Upper lobe of left lung (tissue), 6 donors: ENCODE measurements at regions not wholly inside any gene's neighbourhood (a gene's known extent, or its start where the extent isn't known, plus 50 kb on each side); places are given as distances from the start of the nearest gene placed in this dataset.

ENCODE experiments used
- ATAC-seq, 2 donors: fragments of 200-7000 bp; cut with Tn5 transposase; one replicate each; pipeline ENCODE4 v1.9.1; 2022; ENCODE audit warnings: mild to moderate bottlenecking in 2 of 2, moderate library complexity in 2 of 2; ENCODE audit not compliant: low FRiP score in 2 of 2
- DNase-seq, 2 donors: peaks; one replicate each; pipeline ENCODE4 v3.0.0-alpha.2; 2019 to 2020
- H3K27ac ChIP-seq, 4 donors: fragments of 200-600 bp; sonication (generic); one replicate each; pipeline ENCODE4 v1.5.1; 2016 to 2019
- H3K27me3 ChIP-seq, 4 donors: fragments of 200-600 bp; sonication (generic); one replicate each; pipeline ENCODE4 v1.5.1; 2017 to 2019
- H3K36me3 ChIP-seq, 4 donors: fragments of 200-600 bp; sonication (generic); one replicate each; pipeline ENCODE4 v1.5.1; 2016 to 2019
- H3K4me1 ChIP-seq, 4 donors: fragments of 200-600 bp; sonication (generic); one replicate each; pipeline ENCODE4 v1.5.1; 2018 to 2019
- H3K4me3 ChIP-seq, 4 donors: fragments of 200-600 bp; sonication (generic); one replicate each; pipeline ENCODE4 v1.5.1; 2017 to 2019; ENCODE audit warnings: mild to moderate bottlenecking in 2 of 4, moderate library complexity in 1 of 4
- H3K9me3 ChIP-seq, 4 donors: fragments of 200-600 bp; sonication (generic); one replicate each; pipeline ENCODE4 v1.5.1; 2018 to 2019
- EP300 ChIP-seq, 4 donors: sonication (generic); formaldehyde crosslinking; IDR thresholded peaks; one replicate each; pipeline ENCODE4 v1.5.1; 2017; ENCODE audit warnings: antibody characterized with exemption in 4 of 4, control low read depth in 2 of 4
- POLR2A ChIP-seq, 4 donors: fragments of 450-650 bp; IDR thresholded peaks; one replicate each; pipeline ENCODE4 v1.5.1; 2016 to 2017; ENCODE audit warnings: antibody characterized with exemption in 4 of 4, mild to moderate bottlenecking in 2 of 4
- POLR2AphosphoS5 ChIP-seq, 2 donors: sonication (generic); formaldehyde crosslinking; IDR thresholded peaks; one replicate each; pipeline ENCODE4 v1.5.1; 2017; ENCODE audit warnings: antibody characterized with exemption in 2 of 2
- WGBS, 2 donors: methylation state at CpG; one replicate each; pipeline ENCODE4 v1.1.5; 2017 to 2018; 5-methylcytosine and 5-hydroxymethylcytosine counted together
- TF ChIP-seq, protein P1 (sequence below), 6 experiments: fragments of 450-650 bp in 4 of 6; fragments of 200-600 bp in 2 of 6; sonication (generic) in 2 of 6; IDR thresholded peaks; one replicate each; pipeline ENCODE4 v1.5.1; 2016 to 2019; ENCODE audit warnings: antibody characterized with exemption in 6 of 6
- donor health status: DM: no; HTN: no; CAD: no; lungs with moderate emphysema.
- donor health status: DM: no; HTN: yes; CAD: no; lungs with severe emphysema.

DNA sequence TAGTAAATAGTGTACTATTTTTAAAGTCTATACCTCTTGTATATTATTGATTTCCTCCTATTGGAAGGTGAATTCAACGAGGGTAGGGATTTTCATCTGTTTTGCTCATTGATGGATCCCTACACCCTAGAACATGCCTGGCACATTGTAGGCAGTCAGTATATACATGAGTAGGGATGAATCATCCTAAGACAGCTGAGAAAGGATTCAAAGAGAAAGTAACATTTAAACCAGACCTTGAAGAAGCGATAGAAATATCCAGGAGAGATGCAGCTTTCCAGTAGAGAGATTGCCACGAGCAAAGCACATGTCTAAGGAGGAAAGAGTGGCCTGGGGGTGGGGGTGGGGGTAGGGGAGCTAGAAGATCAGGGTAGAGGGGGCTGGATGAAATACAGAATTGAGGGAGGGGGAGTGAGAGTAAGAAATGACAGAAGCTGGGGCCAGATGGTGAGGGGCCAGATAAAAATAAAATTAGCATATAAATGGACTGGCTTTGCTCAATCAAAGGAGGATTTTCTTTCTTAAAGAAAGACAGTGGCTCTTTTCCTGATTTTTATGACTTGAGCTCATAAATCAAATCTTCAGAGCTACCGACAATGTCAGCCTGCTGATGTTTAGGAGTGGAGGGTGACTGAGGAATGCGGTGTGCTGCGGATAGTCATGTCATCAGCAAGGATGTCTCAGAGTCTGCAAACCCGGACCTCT, 168.2 kb downstream of the SAMD5 start:
- 73 to 88% methylated on average over 7 of the region's 7 CpGs for WGBS, 2 donors
- no peaks in the 10 kb centered on the region for H3K4me1 ChIP-seq
- no peak overlapping the region for H3K27ac ChIP-seq
- ATAC-seq: no peak
- DNase-seq: no peak
- H3K9me3 ChIP-seq: no peaks in the 10 kb centered on the region
- H3K27me3 ChIP-seq: no peaks in the 10 kb centered on the region
- TF ChIP-seq, protein P1, sequence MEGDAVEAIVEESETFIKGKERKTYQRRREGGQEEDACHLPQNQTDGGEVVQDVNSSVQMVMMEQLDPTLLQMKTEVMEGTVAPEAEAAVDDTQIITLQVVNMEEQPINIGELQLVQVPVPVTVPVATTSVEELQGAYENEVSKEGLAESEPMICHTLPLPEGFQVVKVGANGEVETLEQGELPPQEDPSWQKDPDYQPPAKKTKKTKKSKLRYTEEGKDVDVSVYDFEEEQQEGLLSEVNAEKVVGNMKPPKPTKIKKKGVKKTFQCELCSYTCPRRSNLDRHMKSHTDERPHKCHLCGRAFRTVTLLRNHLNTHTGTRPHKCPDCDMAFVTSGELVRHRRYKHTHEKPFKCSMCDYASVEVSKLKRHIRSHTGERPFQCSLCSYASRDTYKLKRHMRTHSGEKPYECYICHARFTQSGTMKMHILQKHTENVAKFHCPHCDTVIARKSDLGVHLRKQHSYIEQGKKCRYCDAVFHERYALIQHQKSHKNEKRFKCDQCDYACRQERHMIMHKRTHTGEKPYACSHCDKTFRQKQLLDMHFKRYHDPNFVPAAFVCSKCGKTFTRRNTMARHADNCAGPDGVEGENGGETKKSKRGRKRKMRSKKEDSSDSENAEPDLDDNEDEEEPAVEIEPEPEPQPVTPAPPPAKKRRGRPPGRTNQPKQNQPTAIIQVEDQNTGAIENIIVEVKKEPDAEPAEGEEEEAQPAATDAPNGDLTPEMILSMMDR (IDR thresholded peaks at IDR 0.05): no peak
- TF ChIP-seq POLR2A (IDR thresholded peaks at IDR 0.05) (no peak), EP300 (IDR thresholded peaks at IDR 0.05) (no peak), POLR2AphosphoS5 (IDR thresholded peaks at IDR 0.05) (no peak)
- no peaks in the 10 kb centered on the region for H3K36me3 ChIP-seq
- no peak overlapping the region for H3K4me3 ChIP-seq

- no peak for TF ChIP-seq POLR2A (IDR thresholded peaks at IDR 0.05)
- TF ChIP-seq, protein P1 (IDR thresholded peaks at IDR 0.05): no peak
- TF ChIP-seq POLR2AphosphoS5 (IDR thresholded peaks at IDR 0.05): no peak
- TF ChIP-seq EP300 (IDR thresholded peaks at IDR 0.05): no peak
Observed at GRCh38 chr6:147677647-147678046, 169.2 kb downstream of the SAMD5 start.

GRCh38 chr6:147678253-147678652, 169.8 kb downstream of the SAMD5 start:
- H3K9me3 ChIP-seq: no peaks in the 10 kb centered on the region
- 26 to 59% methylated on average over 1 of the region's 1 CpG for WGBS, 2 donors
- TF ChIP-seq, protein P1 (IDR thresholded peaks at IDR 0.05): no peak
- TF ChIP-seq POLR2AphosphoS5 (IDR thresholded peaks at IDR 0.05): no peak
- no peak for TF ChIP-seq EP300 (IDR thresholded peaks at IDR 0.05)
- TF ChIP-seq POLR2A (IDR thresholded peaks at IDR 0.05): no peak
- H3K27ac ChIP-seq: no peak overlapping the region
- H3K4me3 ChIP-seq: no peak overlapping the region
- no peaks in the 10 kb centered on the region for H3K4me1 ChIP-seq
- no peaks in the 10 kb centered on the region for H3K27me3 ChIP-seq
- H3K36me3 ChIP-seq: no peaks in the 10 kb centered on the region
- no peak for DNase-seq
- no peak for ATAC-seq

More at GRCh38 chr6:147677647-147678046, 169.2 kb downstream of the SAMD5 start:
- H3K27me3 ChIP-seq: no peaks in the 10 kb centered on the region
- H3K4me1 ChIP-seq: no peaks in the 10 kb centered on the region
- H3K36me3 ChIP-seq: no peaks in the 10 kb centered on the region
- WGBS, 2 donors: 71 to 76% methylated on average over 4 of the region's 4 CpGs
- no peak for ATAC-seq
- DNase-seq: peak in 1 of 2 donors; percentile 12
- H3K9me3 ChIP-seq: no peaks in the 10 kb centered on the region
- no peak overlapping the region for H3K4me3 ChIP-seq
- no peak overlapping the region for H3K27ac ChIP-seq

DNA sequence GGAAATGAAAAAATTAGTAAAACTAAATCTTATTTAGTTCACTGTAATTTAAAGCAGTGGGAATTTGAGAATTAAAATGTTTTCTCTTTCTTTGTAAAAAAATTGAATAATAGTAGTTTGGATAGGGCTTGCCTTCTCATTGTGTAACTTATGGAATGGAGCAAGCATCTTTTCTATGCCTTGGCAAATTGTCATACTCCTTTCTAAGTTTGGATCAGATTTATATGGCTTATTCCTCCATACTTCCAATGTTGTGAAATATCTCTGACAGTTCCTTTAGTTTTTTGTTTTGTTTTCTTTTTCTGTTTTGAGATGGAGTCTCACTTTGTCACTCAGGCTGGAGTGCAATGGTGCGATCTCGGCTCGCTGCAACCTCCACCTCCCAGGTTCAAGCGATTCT, 176.4 kb downstream of the SAMD5 start:
- TF ChIP-seq POLR2A (IDR thresholded peaks at IDR 0.05) (no peak), EP300 (IDR thresholded peaks at IDR 0.05) (no peak)
- no peak overlapping the region for H3K27ac ChIP-seq
- 87 to 90% methylated on average over 4 of the region's 4 CpGs for WGBS, 2 donors
- no peaks in the 10 kb centered on the region for H3K4me1 ChIP-seq
- ATAC-seq (no peak), DNase-seq (no peak)
- H3K4me3 ChIP-seq: no peak overlapping the region
- no peaks in the 10 kb centered on the region for H3K36me3 ChIP-seq
- H3K27me3 ChIP-seq: no peaks in the 10 kb centered on the region
- H3K9me3 ChIP-seq: no peaks in the 10 kb centered on the region

DNA sequence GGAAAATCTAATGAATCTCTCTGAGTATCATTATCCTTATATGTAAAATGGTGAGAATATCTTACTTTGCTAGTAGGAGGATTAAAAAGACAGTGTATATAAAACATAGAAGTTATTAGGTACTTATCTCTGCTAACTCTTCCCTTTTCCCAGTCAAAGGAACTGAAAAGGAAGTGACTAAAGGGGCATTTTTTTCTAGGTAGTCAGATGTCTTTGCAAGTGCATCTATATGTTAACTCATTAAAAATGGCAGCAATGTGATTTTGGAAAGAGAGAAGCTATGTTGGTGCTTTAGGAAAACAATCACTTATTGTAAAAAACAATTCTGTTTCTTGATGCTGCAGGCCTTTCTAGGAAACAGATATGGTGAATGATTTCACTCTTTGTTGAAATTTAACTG, 180.9 kb downstream of the SAMD5 start:
- H3K4me3 ChIP-seq: no peak overlapping the region
- H3K27ac ChIP-seq: no peak overlapping the region
- H3K4me1 ChIP-seq: no peaks in the 10 kb centered on the region
- no peaks in the 10 kb centered on the region for H3K27me3 ChIP-seq
- no peak for ATAC-seq
- no peaks in the 10 kb centered on the region for H3K36me3 ChIP-seq
- H3K9me3 ChIP-seq: no peaks in the 10 kb centered on the region
- no peak for DNase-seq
- TF ChIP-seq, protein P1 (IDR thresholded peaks at IDR 0.05): no peak
- no peak for TF ChIP-seq POLR2A (IDR thresholded peaks at IDR 0.05)
- TF ChIP-seq EP300 (IDR thresholded peaks at IDR 0.05): no peak
- TF ChIP-seq POLR2AphosphoS5 (IDR thresholded peaks at IDR 0.05): no peak
